GM19328 (cell line): ENCODE measurements at regions not wholly inside any gene's neighbourhood (a gene's known extent, or its start where the extent isn't known, plus 50 kb on each side); places are given as distances from the start of the nearest gene placed in this dataset.
"Not testable (repeated sequence)": the region's sequence is repeated elsewhere in the genome, so short reads cannot be mapped to it uniquely, and the experiment has no call there.

Source experiments
- ATAC-seq: cut with Tn5 transposase; IDR thresholded peaks from one replicate; pipeline ENCODE4 v1.9.1; 2021; ENCODE audit warnings: mild to moderate bottlenecking, moderate library complexity; ENCODE audit not compliant: unreplicated experiment

DNA sequence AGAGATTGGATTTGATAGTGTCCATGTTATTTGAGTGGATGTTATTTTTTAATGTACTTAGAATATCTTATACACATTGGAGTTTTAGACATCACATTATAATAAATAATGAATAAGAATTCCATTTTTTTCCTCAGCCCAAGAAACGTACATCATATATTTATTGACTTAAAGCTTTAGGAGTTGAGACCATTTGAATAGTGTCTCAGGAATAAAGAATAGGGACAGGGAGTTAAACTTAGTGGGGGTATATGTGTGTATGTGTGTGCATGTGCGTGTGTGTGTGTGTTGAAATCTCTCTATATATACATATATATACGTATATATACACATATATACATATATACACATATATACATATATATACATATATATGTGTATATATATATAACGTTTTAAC lies 542.9 kb upstream of the CHD1 start:
- not testable (repeated sequence) for ATAC-seq

DNA sequence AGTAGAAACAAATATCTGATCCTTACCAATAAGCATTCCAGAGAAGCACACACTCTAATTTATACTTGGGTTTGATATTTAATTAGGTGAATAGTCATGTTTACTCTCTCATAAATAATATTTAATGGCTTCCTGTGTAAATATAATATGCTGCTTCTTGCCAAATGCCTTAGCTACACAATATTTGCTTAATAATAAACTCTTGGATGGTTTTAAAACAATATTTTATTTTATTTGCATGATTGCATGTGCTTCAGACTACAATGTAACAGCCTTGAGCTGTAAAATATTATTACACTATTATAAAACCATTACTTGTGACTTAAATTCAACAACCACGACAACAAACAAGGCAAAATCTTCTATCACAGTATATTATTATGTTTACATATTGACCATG lies 542.4 kb upstream of the CHD1 start:
- not testable (repeated sequence) for ATAC-seq

GRCh38 chr5:99470636-99471035 lies 541.8 kb upstream of the CHD1 start:
- ATAC-seq: not testable (repeated sequence)

DNA sequence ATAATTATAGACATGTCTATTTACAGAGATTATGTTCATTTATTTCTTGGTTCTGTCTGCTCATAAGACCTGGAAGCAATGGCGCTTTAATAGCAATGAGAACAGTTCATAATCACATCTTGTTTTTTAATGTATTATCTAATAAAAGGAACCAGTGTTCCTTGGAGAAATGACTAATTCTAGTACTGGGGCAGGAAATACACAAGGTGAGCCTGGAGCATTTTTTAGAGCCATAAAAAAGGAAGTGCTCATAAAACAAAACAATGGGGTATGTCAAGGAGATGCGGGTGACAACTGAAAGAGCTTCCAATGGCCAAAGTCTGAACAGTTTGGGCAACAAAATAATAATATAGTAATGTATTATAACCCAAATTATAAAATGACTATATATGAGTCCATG lies 531.9 kb upstream of the CHD1 start:
- no peak for ATAC-seq

GRCh38 chr5:99453196-99453595 lies 524.4 kb upstream of the CHD1 start:
- no peak for ATAC-seq

DNA sequence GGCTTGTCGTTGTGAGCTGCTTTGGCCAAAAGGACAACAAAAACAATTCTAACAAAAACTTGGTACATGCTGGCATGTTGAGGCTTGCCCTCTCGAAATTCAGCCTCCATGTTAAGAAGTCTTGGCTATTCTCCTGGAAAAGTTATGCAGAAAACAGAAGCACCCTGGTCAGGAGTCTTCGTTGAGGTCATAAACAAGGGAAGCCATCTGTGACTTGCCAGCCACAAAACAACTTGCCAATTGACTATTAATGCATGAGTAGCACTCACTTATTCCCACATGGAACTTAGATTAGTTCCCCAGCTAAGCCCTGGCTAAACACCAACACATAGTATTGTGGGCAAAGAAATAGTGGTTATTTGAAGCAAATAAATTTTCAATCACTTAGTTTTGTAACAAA lies 521.0 kb upstream of the CHD1 start:
- ATAC-seq: no peak

DNA sequence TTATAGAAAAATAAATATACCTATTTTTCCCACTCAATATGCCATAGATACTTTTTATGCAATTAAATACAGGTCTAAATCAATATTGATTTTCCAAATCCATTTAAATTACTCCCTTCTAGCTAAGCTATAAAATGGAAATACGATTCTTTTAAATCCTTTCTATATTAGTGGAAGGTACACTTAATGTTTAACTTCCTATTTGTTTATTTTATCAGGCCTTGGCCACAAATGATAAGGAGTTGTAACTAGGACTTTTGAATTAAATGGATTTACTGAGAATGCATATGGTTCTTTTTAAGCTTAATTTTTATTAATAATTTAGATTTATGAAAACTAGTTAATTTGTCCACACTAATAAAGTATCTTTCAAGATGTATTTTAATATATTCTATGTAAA lies 517.0 kb upstream of the CHD1 start:
- no peak for ATAC-seq

DNA sequence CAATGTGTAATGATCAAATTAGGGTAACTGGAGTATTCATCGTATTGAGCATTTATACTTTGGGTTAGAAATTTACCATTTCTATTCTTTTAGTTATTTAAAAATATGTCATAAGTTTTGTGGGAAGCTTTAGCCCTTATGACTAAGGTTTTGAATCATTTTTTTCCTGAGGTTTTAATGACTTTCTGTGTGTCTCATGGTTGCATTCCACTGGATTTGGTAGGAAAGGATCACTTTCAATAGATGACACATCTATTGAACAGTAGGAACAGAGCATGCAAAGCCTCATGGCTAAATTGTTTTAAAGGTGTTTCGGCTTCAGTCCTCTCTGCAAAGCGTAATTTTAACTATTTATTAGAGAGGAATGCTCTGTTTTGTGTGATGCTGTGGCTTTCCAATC lies 512.4 kb upstream of the CHD1 start:
- ATAC-seq: no peak

GRCh38 chr5:99438619-99439018 lies 509.8 kb upstream of the CHD1 start:
- no peak for ATAC-seq

DNA sequence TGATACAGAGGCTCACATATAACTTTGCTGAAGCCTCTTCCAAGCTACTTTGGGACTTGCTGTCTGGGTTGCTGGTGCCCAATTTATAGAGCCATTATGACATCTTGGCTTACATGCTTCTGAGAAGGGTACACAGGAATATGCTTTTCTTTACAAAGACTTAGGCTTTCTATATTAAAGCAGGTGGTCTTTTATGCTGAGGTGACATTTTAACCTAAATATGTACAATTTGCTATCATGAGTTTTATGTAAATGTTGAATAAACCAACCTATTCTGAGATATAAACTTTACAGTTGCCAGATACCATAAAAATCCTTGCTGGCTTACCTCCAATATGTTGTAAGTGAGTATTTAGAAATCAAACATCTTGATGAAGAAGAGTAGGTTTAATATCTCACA lies 509.2 kb upstream of the CHD1 start:
- no peak for ATAC-seq

- not testable (repeated sequence) for ATAC-seq
Measured at GRCh38 chr5:99423396-99423795, 494.6 kb upstream of the CHD1 start.

- ATAC-seq: not testable (repeated sequence)
Measured at GRCh38 chr5:99418640-99419039, 489.8 kb upstream of the CHD1 start.

DNA sequence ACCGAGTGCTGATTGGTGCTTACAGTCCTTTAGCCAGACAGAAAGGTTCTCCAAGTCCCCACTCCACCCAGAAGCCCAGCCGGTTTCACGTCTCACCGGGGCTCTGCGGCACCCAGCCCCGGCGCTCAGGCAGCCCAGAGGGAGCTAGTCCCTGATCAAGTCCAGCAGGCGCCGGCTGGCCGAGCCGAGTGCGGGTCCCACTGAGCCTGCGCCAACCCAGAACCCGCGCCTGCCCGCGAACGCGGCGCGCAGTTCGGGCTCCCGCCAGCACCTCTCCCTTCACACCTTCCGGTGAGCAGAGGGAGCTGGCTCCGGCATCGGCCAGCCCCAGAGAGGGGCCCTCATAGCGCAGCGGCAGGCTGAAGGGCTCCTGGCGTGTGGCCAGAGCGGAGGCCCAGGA lies 481.6 kb upstream of the CHD1 start:
- not testable (repeated sequence) for ATAC-seq

DNA sequence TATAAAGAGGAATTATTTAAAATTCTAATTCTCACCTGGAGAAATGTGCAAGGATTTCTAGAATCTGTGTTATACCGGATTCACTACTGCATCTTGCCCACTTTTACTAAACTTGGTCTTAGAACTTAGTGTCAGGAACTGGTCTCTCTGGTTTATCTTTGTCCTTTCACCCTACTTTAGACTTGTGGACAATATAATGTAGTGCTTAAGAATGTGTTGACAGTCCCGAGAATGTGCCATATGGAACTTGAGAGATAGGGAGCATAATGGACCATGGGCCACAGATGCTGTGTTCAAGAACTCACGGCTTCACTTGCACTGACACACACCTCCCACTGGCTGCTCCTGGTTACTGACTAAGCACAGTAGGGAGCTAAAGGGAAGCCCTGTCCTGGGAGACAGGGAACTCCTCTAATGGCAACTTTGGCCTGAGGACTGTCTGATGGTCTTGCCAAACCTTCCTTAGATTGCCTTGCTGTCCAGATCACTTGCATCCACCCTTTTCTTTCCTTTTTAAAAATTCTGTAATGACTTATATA lies 476.0 kb upstream of the CHD1 start:
- ATAC-seq: not testable (repeated sequence)

DNA sequence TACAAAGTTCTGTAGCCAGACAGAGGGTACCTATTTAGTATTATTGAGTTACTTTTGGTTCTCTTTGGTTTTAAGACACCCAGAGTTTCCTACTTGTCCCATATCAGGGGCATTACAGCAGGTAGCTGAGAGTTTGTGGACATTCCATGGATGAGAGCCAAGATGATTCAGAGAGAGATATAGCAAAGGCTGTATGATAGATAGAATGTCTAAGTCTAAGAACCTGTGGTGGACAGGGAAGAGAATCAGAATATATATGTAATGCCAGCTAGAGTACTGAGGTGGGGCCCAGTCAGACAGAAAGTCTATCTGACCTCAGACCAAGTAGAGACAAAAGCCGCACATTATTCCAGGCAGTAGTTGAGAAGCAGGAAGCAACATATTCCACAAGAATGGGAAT lies 471.8 kb upstream of the CHD1 start:
- not testable (repeated sequence) for ATAC-seq

DNA sequence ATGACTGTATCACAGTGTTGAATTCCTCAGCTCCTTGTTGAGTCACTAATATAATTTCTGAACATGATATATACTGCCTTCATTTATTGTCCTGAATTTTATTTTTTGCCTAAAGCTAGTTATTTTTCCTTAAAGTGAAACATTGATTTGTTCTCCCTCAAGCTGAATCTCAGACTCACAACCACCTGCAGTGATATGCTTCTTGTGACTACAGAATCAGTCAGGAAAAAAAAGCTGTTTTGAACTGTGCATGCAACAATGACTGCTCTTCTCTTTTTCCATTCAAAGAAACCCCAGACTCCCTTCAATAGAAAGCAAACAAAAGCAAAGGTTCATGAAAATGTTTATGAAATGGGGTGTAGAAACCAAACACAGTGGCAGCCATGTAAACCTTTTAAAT lies 470.2 kb upstream of the CHD1 start:
- no peak for ATAC-seq

GRCh38 chr5:99386406-99387077 lies 457.7 kb upstream of the CHD1 start:
- ATAC-seq: no peak

DNA sequence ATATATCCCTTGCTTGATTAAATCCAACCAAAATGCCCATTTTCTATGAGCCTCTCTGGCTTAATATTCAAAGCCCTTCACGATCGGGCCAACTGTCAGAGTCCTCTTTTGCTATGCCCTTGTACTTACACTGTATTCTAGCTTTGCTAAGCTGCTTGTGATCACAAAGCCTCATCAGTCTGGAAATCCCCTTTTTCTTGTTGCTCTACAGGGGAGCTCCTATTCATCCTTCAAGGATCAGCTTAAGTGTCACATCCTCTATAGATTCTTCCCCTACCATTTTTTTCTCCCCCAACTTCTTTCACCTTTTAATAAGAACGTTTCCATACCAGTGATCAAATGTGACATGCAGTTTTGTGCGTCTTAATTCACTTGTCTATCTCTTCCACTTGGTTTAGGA lies 450.4 kb upstream of the CHD1 start:
- ATAC-seq: no peak

DNA sequence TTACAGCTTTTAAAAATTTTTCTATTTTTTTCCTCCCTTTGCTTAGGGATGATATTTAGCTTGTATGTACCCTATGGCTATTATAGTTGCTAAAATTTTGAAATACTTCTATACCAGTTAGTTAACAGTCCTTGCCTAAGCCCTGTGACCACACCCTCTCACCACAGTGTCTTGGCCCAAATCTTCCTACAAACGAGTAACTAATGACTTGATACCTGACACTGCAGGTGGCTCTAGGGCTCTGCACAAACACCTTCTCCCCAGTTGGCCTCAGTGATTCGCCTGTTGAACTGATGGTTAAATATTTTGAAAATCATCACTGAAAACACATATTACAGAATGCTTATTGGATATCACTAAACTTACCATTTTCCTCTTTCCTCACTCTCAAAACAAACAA lies 449.6 kb upstream of the CHD1 start:
- ATAC-seq: no peak

GRCh38 chr5:99369797-99370593 lies 441.2 kb upstream of the CHD1 start:
- ATAC-seq: no peak

- no peak for ATAC-seq
Measured at GRCh38 chr5:99368726-99369125, 439.9 kb upstream of the CHD1 start.

GRCh38 chr5:99355881-99356280 lies 427.1 kb upstream of the CHD1 start:
- ATAC-seq: no peak
